ENCODE measurements at regions not wholly inside any gene's neighbourhood (a gene's known extent, or its start where the extent isn't known, plus 50 kb on each side); places are given as distances from the start of the nearest gene placed in this dataset.
A peak's percentile ranks its signal among the peaks of the same experiment; 100 is the strongest.

GRCh38 chr6:130314271-130314670 lies 51.5 kb upstream of the TMEM200A start:
- DNase-seq (ENCODE audit: low read depth), result no peak

GRCh38 chr6:130313206-130313605 lies 52.6 kb upstream of the TMEM200A start:
- no peak for DNase-seq (ENCODE audit: low read depth)

- no peak for DNase-seq (ENCODE audit: low read depth)
These were observed 56.8 kb upstream of the TMEM200A start for GRCh38 chr6:130309028-130309427.

- peak; percentile 5 for DNase-seq (ENCODE audit: low read depth)
These were observed 58.0 kb upstream of the TMEM200A start for GRCh38 chr6:130307752-130308361.

- no peak for DNase-seq (ENCODE audit: low read depth)
These were observed 59.4 kb upstream of the TMEM200A start for GRCh38 chr6:130306377-130306776.

- DNase-seq (ENCODE audit: low read depth), result no peak
These were observed 62.4 kb upstream of the TMEM200A start for GRCh38 chr6:130303431-130303830.

- no peak for DNase-seq (ENCODE audit: low read depth)
These were observed 67.6 kb upstream of the TMEM200A start for GRCh38 chr6:130298258-130298657.

- no peak for DNase-seq (ENCODE audit: low read depth)
These were observed 69.0 kb upstream of the TMEM200A start for GRCh38 chr6:130296854-130297253.

- DNase-seq (ENCODE audit: low read depth), result peak; percentile 31
These were observed 71.0 kb upstream of the SAMD3 start for GRCh38 chr6:130293800-130294199.

- DNase-seq (ENCODE audit: low read depth), result no peak
These were observed 65.3 kb upstream of the SAMD3 start for GRCh38 chr6:130288065-130288464.

GRCh38 chr6:130282234-130282995 lies 59.7 kb upstream of the SAMD3 start:
- DNase-seq (ENCODE audit: low read depth), result peak; percentile 10

- no peak for DNase-seq (ENCODE audit: low read depth)
These were observed 53.8 kb upstream of the SAMD3 start for GRCh38 chr6:130276507-130276906.

GRCh38 chr6:130274007-130274406 lies 51.3 kb upstream of the SAMD3 start:
- DNase-seq (ENCODE audit: low read depth), result no peak
